ENCODE measurements at regions not wholly inside any gene's neighbourhood (a gene's known extent, or its start where the extent isn't known, plus 50 kb on each side); places are given as distances from the start of the nearest gene placed in this dataset.
A peak's percentile ranks its signal among the peaks of the same experiment; 100 is the strongest.

DNA sequence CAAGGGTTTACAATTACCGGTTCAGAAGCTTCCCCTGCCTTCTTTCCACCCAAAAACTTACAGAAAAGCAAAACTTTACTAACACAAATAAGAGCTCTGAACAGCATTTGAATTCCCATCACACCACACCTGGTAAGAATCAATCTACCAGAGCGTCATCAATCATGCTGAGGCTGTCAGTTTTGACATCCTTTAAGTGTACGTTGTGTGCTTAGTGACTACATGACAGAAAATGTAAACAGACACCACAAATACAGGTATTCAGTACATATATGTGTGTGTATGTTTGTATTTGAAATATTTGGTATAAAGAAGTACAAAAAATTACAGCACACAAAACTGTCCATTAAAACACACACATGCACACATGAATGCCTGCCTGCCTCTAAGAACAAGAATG is 523.5 kb downstream of the TMEM182 start:
- no peak for DNase-seq

GRCh38 chr2:103287746-103288145 is 525.9 kb downstream of the TMEM182 start:
- no peak for DNase-seq

DNA sequence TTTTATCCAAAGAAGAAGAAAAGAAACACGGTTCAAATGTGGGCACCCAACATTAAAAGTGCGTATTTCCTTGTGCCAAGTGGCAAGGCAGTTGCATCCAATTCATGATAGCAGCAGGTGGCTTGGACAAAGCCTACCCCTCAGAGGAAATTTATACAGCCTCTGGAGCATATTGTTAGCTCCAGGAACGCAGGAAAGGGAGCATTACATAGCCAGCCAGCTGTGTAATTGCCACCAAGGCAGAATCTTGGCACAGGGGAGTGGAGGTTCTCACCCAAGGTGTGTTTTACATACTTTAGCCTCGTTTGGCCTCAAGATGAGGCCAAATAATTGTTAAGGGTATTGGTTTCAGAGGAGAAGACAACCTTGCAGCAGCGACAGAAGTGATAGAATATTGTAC is 526.9 kb downstream of the TMEM182 start:
- peak; percentile 6 for DNase-seq

DNA sequence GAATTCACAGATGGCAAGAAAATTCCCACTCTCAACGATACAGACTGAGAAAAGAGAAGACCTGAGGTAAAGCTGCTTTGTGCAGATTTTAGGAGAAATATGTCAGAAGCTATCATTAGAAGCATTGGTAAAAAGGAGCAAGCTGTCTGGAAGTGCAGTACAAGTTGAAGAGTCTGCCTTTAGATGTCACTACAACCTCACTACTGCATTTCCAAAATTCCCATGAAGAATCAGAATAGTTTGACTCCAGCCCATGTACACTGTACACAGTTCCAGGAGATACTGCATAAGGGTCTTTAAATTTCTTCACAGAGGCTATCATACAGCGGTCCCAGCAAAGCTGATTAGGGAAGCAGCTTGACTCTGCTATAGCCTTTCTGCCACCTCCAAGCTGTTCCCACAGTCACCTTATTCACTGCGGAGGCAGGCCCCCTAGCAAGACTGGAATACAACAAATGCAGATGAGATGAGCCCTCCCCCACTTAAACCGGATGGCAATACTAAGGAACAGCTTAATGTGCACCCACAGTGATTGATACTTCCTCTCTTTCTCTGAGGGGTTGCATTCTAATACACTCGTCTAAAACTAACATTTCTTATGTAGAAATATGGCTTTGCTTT is 527.4 kb downstream of the TMEM182 start:
- DNase-seq = no peak

GRCh38 chr2:103292573-103292972 is 530.7 kb downstream of the TMEM182 start:
- DNase-seq = no peak

GRCh38 chr2:103293067-103293741 is 531.4 kb downstream of the TMEM182 start:
- no peak for DNase-seq

- DNase-seq = no peak
Observed at GRCh38 chr2:103293742-103294077, 531.9 kb downstream of the TMEM182 start.

- no peak for DNase-seq
Observed at GRCh38 chr2:103294420-103294819, 532.6 kb downstream of the TMEM182 start.

- DNase-seq = no peak
Observed at GRCh38 chr2:103295591-103295990, 533.8 kb downstream of the TMEM182 start.

- DNase-seq = no peak
Observed at GRCh38 chr2:103324671-103325070, 562.8 kb downstream of the TMEM182 start.

DNA sequence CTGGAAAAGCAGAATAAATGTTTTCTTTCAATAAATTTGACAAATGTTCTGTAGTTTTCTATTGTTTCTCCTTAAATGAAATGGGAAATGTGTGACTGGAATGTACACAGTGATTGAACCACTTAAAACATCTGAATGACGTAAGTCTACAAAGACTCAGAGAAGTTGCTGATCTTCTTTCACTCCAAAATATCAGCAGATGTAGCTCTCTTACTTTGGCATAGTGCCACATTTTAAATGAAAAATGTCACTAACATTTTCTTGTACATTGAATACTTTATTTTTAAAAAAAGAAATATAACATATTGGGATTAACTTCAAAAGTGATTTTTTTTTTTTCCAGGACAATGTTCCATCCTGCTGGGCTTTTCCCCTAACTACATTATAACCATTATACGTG is 565.6 kb downstream of the TMEM182 start:
- DNase-seq = no peak

DNA sequence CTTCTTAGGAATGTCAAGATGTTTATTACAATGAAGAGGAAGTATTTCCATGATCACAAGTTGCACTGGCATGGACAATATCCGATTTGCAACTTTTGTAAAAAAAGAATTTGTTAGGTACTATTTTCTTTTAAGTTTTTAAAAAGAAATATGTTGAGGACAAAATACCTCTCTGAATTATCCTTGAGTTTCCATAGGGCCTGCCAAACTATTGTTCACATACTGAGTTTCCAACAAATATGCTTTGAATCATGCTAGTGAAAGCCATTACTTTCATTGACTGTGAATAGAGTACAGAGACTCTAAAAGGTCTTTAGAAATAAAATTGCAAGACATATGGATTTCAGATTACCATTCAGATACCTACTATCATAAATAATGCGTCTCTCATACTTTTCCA is 566.1 kb downstream of the TMEM182 start:
- no peak for DNase-seq

- DNase-seq = no peak
Observed at GRCh38 chr2:103335403-103335802, 573.6 kb downstream of the TMEM182 start.

- DNase-seq = no peak
Observed at GRCh38 chr2:103338819-103339218, 577.0 kb downstream of the TMEM182 start.

GRCh38 chr2:103346780-103347179 is 584.9 kb downstream of the TMEM182 start:
- DNase-seq = no peak

- no peak for DNase-seq
Observed at GRCh38 chr2:103353774-103354173, 591.9 kb downstream of the TMEM182 start.

DNA sequence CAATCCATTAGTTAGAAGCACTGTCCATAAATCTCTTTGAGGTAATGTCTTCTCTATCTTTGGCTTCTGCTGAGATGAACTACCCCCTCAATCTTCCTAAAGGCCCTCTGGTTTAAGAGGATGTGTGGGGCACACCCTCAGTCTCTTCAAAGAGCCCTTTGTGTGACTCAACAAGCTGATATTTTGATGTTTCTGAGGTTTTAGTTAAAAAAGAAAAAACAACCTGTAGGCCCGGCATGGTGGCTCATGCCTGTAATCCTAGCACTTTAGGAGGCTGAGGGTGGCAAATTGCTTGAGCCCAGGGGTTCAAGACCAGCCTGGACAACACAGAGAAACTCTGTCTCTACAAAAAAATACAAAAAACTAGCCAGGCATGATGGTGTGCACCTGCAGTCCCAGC is 593.5 kb downstream of the TMEM182 start:
- DNase-seq = no peak

DNA sequence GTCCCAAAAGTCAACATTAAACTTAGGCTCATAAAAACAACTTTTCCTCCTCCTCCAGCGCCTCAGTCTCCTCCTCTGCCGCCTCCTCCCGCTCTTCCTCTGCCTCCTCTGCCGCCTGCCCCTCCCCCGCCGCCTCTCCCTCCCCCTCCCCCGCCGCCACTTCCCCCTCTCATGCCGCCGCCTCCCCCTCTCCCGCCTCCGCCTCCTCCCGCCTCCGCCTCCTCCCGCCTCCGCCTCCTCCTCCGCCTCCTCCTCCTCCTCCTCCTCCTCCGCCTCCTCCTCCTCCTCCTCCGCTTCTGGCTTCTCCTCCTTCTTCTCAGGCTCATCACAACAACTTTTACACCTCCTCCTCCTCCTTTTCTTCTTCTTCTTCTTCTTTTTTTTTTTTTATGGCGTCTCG is 599.9 kb downstream of the TMEM182 start:
- peak; percentile 83 for DNase-seq

GRCh38 chr2:103363639-103364038 is 601.8 kb downstream of the TMEM182 start:
- DNase-seq = peak; percentile 33

- DNase-seq = peak; percentile 71
Observed at GRCh38 chr2:103364177-103364576, 602.3 kb downstream of the TMEM182 start.

DNA sequence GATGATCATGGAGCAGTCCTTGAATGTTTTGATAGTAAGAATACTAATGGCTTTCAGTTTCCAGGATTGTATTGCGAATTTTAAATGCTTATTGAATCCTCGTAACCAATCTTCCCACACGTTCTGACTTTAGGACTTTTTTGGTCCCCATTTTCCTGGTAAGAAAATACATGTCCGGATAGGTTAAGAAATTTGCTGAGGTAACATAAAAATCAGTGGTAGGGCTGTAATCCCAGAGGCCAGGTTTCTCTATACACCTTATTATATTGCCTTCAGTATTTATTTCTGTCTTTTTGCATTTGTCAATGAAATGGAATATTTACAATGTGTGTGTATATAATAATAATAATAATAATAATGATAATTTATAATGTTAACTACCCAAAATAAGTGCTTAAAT is 603.2 kb downstream of the TMEM182 start:
- DNase-seq = no peak

- no peak for DNase-seq
Observed at GRCh38 chr2:103367877-103368276, 606.0 kb downstream of the TMEM182 start.

- DNase-seq = no peak
Observed at GRCh38 chr2:103383541-103383940, 621.7 kb downstream of the TMEM182 start.

DNA sequence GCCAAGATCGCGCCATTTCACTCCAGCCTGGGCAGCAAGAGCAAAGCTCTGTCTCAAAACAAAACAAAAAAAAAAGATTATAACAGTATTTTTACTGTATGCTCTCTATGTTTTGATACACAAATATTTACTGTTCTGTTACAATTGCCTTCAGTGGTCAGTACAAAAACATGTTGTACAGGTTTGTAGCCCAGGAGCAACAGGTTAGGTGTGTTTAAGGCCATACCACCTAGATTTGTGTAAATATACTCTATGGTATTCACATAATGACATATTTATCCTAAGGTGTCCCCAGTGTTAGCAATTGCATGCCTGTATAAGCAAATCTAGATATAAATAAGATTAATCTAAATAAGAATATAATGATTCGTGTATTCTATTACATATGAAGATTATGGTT is 625.0 kb downstream of the TMEM182 start:
- DNase-seq = no peak

GRCh38 chr2:103387888-103388287 is 626.1 kb downstream of the TMEM182 start:
- no peak for DNase-seq

Measured in NCI-H2171 (cell line).